Activated T-cell treated with anti-CD3 and anti-CD28 coated beads for 24 hours (primary cell): ENCODE measurements at regions not wholly inside any gene's neighbourhood (a gene's known extent, or its start where the extent isn't known, plus 50 kb on each side); places are given as distances from the start of the nearest gene placed in this dataset.
"Not testable (repeated sequence)": the region's sequence is repeated elsewhere in the genome, so short reads cannot be mapped to it uniquely, and the experiment has no call there.

ENCODE experiments used
- DNase-seq: peaks from one replicate; pipeline ENCODE4 v3.0.0-alpha.2; 2020; ENCODE audit warnings: low read depth

- DNase-seq, result not testable (repeated sequence)
Observed at GRCh38 chr1:83219788-83220187, 779.1 kb downstream of the TTLL7 start.

GRCh38 chr1:83218036-83218716 is 780.8 kb downstream of the TTLL7 start:
- not testable (repeated sequence) for DNase-seq

GRCh38 chr1:83214317-83214716 is 784.6 kb downstream of the TTLL7 start:
- DNase-seq, result not testable (repeated sequence)

- not testable (repeated sequence) for DNase-seq
Observed at GRCh38 chr1:83213648-83214047, 785.3 kb downstream of the TTLL7 start.

GRCh38 chr1:83212033-83212432 is 786.9 kb downstream of the TTLL7 start:
- DNase-seq, result not testable (repeated sequence)

- not testable (repeated sequence) for DNase-seq
Observed at GRCh38 chr1:83208540-83208939, 790.4 kb downstream of the TTLL7 start.

DNA sequence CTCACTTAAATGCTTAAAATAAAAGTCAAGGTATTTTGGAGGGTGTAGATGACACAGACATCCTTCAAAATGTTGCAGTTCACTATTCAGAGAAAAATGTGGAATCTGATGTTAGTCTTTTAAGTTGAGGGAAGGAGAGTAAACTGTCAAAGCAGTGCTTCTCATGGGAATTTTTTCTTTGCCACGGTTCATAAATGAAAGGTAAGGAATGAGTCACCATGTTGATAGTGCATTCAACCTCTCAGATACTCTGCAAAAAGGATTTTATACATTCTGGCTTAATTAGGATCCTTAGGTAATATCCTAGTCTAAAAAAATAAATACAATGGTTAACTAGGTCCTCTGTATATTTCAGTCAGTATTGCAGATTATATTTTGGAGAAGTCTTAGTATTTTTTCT is 804.3 kb downstream of the TTLL7 start:
- DNase-seq, result not testable (repeated sequence)

DNA sequence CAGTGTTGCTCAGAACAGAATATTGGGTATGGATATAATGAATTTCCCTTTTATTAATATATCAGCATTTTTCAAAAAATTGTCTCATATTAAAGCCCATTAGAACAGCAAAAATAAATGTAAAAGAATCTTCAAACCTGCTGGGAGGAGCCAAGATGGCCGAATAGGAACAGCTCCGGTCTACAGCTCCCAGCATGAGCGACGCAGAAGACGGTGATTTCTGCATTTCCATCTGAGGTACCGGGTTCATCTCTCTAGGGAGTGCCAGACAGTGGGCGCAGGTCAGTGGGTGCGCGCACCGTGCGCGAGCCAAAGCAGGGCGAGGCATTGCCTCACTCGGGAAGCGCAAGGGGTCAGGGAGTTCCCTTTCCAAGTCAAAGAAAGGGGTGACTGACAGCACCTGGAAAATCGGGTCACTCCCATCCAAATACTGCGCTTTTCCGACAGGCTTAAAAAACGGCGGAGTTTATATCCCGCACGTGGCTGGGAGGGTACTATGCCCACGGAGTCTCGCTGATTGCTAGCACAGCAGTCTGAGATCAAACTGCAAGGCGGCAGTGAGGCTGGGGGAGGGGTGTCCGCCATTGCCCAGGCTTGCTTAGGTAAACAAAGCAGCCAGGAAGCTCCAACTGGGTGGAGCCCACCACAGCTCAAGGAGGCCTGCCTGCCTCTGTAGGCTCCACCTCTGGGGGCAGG is 816.8 kb downstream of the TTLL7 start:
- DNase-seq, result not testable (repeated sequence)

DNA sequence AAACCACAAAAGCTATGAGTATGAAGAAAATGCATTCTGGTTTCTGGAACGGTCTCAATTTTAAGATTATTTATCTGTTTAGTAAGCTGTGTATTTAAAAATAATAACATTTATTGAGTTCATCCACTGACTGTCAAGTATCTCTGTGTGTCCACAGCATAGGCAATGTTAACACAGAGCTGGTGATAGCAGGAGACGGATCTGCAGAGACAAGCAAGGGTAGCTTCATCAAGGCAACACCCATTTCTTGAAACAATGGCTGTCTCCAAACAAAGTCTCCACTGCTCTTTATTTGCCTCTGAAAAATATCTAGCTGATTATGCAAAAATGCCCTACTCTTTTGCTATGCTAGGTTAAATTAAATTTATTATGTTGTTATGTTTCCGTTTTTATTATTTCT is 818.3 kb downstream of the TTLL7 start:
- DNase-seq, result not testable (repeated sequence)

DNA sequence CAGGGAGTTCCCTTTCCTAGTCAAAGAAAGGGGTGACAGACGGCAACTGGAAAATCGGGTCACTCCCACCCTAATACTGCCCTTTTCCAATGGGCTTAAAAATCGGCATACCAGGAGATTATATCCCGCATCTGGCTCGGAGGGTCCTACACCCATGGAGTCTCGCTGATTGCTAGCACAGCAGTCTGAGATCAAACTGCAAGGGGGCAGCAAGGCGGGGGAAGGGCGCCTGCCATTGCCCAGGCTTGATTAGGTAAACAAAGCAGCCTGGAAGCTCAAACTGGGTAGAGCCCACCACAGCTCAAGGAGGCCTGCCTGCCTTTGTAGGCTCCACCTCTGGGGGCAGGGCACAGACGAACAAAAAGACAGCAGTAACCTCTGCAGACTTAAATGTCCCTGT is 831.3 kb downstream of the TTLL7 start:
- DNase-seq, result not testable (repeated sequence)

- DNase-seq, result not testable (repeated sequence)
Observed at GRCh38 chr1:83163879-83164475, 835.0 kb downstream of the TTLL7 start.

- DNase-seq, result not testable (repeated sequence)
Observed at GRCh38 chr1:83158924-83159323, 840.0 kb downstream of the TTLL7 start.

- DNase-seq, result not testable (repeated sequence)
Observed at GRCh38 chr1:83154306-83154705, 844.6 kb downstream of the TTLL7 start.

DNA sequence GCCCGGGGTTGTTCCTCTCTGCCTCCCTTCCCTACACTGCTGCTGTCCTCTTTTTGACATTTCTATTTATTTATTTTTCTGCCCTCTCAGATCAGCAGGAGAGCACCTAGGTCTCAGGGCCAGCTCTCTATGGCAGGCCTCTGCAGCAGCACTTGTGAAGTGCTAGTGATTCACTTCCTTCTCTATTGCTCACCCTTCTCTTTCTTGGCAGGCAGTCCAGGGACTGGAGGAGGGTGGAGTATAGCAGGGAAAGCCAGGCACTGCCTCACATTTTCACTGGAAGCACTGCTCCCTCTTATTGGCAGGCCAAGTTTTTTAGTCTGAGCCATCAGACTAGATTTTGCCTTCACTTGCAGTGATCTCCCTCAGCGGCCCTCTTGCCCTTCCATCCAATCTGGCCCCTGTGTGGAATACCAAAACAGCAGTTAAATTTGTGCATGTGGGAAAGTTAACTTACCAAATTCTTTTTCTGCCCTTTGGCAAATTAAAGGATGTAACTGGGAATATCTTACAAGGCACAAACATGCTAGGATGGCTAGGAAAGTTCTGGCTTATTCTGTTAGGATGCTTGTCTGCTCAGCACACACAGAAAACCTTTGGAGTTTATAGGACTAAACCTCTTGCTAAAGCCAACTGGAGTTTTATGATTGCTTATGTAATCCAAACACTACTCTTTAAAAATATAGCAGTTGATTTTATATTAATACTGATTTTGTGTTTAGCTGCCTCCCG is 847.6 kb downstream of the TTLL7 start:
- not testable (repeated sequence) for DNase-seq

DNA sequence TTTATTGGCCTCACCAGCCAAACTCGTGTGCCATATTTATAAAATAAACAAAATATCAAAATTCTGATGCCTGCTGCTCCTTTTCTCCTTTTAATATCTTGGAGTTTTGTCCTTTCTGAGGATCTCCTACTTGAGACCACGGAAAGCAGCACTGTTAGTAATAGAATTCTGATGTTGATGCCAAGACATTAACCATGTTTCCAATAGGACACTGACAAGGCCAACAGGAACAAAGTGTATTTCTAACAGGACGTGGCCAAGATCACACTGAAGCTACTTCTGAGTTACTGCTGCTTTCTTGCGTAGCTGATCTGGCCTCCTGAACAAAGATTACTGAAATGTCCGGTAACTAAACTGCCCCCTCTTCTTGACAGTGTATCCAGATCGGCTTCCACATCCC is 848.5 kb downstream of the TTLL7 start:
- DNase-seq, result not testable (repeated sequence)

DNA sequence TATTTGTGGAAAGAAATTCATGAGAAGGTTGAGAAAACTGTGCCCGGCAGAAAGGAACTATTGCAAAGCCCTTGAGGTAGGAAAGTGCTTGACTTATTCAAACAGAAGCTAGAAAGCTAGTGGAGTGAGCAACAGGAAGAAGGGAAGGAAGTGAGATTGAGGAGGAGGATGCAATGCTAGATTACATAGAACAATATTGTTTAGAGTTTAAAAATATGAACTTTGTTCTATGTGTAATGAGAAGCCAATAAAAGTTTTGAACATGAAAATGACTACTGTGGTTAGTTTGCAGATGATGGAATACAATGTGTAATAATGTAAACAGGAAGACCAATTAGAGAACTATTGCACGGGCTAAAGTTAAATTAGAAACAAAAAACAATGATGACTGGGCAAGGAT is 853.1 kb downstream of the TTLL7 start:
- DNase-seq, result not testable (repeated sequence)

- DNase-seq, result not testable (repeated sequence)
Observed at GRCh38 chr1:83142802-83143201, 856.1 kb downstream of the TTLL7 start.

DNA sequence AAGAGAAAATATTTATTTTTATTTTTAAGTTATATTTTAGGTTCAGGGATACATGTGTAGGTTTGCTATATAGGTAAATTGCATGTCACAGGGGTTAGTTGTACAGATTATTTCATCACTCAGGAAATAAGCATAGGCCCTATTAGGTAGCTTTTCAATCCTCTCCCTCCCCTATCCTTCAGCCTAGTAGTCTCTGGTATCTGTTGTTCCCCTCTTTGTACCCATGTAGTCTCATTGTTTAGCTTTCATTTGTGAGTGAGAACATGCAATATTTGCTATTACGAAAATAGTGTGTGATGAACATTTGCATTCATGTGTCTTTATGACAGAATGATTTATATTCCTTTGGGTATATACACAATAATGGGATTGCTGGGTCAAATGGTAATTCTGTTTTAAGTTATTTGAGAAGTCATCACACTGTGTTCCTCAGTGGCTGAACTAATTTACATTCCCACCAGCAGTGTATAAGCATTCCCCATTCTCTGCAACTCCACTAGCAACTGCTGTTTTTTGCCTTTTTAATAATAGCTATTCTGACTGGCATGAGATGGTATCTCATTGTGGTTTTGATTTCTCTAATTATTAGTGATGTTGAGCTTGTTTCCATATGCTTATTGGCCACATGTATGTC is 863.3 kb downstream of the TTLL7 start:
- not testable (repeated sequence) for DNase-seq

DNA sequence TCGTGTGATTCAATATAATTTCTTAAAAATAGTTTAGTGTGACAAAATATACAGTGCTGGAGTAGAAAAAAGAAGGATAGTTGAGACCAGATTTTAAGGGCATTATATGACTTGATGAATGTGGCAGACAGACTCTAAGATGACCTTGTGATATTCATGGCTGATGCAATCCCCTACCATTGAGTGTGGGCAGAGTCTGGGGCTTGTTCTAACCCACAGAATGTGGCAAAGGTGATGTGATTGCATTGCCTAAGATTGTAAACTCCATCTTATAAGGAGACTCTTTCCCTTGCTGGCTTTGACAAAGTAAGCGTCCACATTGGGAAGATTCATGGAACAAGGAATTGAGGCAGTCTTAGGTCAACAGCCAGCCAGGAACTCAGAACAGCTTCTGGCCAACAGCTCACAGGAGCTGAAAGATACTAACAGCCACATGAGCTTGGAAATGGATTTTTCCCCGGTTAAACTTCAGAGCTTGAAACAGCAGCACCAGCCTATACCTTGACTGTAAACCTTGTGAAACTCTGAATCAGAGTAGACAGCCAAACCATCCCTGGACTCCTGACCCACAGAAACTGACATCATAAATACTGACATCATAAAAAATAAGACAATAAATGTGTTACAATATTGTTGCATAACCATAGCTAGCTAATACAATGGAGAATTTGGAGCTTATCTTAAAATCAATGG is 864.5 kb downstream of the TTLL7 start:
- DNase-seq, result not testable (repeated sequence)

DNA sequence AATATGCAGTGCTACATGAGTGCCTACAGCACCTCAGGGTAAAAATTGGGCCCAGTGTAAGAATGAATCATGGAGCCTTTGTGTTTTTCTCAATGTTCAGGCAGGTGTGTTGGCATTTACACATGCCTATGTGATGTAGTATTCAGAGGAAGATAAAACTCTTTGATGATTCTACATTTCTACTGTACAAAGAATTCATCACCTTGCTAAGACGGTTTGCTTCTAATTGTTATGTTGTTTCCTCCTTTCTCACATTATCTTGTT is 867.3 kb downstream of the TTLL7 start:
- DNase-seq, result no peak

- DNase-seq, result no peak
Observed at GRCh38 chr1:83130886-83131691, 867.8 kb downstream of the TTLL7 start.
